ENCODE measurements at regions not wholly inside any gene's neighbourhood (a gene's known extent, or its start where the extent isn't known, plus 50 kb on each side); places are given as distances from the start of the nearest gene placed in this dataset.
"Not testable (repeated sequence)": the region's sequence is repeated elsewhere in the genome, so short reads cannot be mapped to it uniquely, and the experiment has no call there.

DNA sequence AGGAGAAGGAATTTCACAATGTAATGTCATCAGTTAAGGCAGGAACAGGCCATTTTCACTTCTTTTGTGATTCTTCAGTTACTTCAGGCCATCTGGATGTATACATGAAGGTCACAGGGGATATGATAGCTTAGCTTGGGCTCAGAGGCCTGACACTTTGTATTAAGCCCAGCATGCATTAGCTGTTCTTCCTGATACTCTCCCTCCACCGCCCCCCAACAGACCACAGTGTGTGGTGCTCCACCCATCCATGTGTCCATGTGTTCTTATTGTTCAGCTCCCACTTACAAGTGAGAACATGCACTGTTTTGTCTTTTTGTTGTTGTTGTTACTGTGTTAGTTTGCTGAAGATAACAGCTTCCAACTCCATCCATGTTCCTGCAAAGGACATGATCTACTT lies 1453.4 kb downstream of the FAM181B start:
- TF ChIP-seq SRF (IDR thresholded peaks at IDR 0.05; ENCODE audit: low read depth, low read length); JUND (IDR thresholded peaks at IDR 0.05; ENCODE audit: low read length); POLR2A (IDR thresholded peaks at IDR 0.05; ENCODE audit: control extremely low read depth in 1 of 2, low read depth in 2 of 2, low read length in 2 of 2); TCF12 (IDR thresholded peaks at IDR 0.05; ENCODE audit: low read depth, low read length); CTCF (IDR thresholded peaks at IDR 0.05; ENCODE audit: control extremely low read depth in 1 of 3, insufficient read depth in 1 of 3, low read depth in 1 of 3, low read length in 3 of 3); MAFK (IDR thresholded peaks at IDR 0.05; ENCODE audit: low read depth, low read length); CEBPB (IDR thresholded peaks at IDR 0.05; ENCODE audit: low read depth, low read length); SP1 (IDR thresholded peaks at IDR 0.05; ENCODE audit: low read depth, low read length); BRCA1 (IDR thresholded peaks at IDR 0.05; ENCODE audit: low read depth, low read length): not testable (repeated sequence)

Data from H1 (cell line).